HK-2 (cell line): ENCODE measurements at regions not wholly inside any gene's neighbourhood (a gene's known extent, or its start where the extent isn't known, plus 50 kb on each side); places are given as distances from the start of the nearest gene placed in this dataset.

Source experiments
- DNase-seq: peaks from one replicate; pipeline ENCODE4 v3.0.0-alpha.2; 2018; ENCODE audit not compliant: unreplicated experiment

GRCh38 chr3:81045976-81046375, 715.5 kb downstream of the GBE1 start:
- no peak for DNase-seq

DNA sequence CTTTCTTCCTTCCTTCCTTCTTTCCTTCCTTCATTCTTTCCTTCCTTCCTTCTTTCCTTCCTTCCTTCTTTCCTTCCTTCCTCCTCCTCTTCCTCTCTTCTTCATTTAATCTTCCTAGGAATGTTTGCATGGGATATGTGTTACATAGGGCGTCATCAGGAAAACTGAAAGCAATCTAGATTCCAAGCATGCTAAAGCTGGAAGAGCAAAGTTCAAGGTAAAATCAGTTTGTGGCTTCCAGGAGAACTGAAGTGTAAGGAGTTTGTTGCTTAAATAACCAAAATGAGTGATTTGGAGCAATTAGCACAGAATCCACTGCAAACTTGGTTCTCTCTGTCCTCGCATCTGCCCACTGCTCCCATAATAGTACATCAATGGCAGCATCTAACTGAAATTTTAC, 716.2 kb downstream of the GBE1 start:
- no peak for DNase-seq

DNA sequence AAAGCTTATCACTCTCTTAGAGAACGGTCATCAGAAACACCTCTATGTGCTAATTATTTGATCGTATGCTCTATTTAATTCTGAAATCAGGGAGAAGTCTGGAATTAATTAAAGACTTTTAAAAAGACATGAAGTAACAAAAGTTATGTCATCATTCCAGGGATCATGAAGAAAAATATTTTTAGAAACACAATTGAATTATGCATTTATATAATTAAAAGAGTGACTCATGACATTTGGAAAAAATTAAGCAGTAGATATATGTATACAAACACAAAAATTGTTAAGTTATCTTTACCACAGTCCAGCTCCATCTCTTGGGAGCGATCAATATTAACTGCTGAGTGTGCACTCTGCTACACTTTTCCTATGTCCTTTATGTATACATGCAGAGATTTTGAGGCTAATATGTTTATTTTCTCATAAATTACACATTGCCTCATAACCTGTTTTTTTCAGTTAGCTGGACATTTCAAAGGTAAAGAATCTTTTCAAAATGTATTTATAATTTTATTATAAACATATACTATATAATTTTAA, 717.7 kb downstream of the GBE1 start:
- DNase-seq = no peak

GRCh38 chr3:81043009-81043408, 718.4 kb downstream of the GBE1 start:
- DNase-seq = no peak

GRCh38 chr3:81041331-81041730, 720.1 kb downstream of the GBE1 start:
- no peak for DNase-seq

DNA sequence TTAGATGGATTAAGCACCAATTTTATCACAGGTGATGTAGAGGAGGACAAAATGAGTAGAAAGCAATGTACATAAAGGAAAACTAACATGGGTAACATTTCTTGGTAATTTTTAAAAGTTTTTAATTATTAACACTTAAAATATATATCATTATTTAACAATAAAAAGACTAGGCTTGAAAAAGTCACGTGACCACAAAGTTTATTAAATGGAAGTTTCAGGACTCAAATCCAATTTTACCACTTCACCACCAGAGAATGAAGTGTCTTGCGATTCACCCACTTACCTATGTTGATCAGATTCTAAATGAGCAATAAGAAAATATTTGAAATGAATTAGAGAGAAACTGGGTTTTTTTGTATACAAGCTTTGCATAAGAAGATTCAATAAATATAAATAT, 721.3 kb downstream of the GBE1 start:
- DNase-seq = no peak

DNA sequence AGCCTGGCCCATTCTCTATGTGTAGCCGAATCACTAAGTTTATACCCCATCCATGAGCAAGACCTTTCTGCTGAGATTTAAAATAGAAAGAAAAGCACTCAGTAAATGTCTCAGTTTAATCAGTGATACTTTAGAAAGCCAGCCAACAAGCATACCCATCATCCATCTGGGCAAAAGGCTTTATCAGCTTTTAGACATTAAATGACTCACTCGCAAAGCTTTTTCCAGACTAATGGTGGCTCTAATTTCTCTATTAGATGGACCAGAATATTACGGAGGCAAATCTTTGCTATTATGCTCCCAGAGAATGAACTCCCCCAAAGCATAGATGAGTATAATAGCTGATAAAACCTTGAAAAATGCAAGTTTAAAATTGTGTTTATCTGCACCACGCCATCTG, 727.8 kb downstream of the GBE1 start:
- no peak for DNase-seq

DNA sequence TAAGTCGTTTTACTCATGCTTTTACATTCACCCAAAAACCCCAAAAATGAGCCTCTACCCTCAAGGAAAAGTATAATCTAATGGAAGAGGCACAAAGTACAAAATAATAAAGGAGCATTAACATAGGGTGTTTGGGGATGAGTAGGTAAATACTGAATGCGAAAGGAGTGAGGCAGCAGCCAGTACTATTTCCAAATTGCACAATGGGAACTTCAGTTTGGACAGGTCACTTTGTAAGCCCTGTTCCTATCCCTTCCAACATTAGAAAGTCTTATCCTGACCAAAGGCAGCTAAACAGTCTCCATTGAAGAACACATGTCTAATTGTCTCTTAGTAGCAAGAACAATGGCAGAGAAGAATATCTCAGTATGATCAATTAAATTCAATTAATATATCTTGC, 728.3 kb downstream of the GBE1 start:
- DNase-seq = no peak

DNA sequence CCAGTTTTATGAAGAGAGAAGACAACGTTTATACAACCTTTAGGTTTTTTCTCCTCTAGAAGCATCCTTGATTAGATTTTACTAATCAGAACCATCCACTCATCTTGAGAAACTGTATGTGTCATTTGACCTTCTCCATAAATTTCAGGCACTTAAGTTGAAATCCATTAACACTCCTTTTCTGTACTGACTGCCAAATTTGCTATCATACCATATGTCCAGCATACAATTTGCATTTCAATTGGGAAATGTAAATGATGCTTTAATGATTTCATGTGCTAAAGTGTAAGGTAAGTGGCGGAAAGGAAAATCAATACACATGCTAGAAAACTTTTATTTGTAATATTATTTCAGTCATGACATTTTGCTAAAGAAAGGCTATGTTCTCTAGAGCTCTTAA, 731.6 kb downstream of the GBE1 start:
- no peak for DNase-seq

- no peak for DNase-seq
Measured at GRCh38 chr3:81027344-81027743, 734.1 kb downstream of the GBE1 start.

DNA sequence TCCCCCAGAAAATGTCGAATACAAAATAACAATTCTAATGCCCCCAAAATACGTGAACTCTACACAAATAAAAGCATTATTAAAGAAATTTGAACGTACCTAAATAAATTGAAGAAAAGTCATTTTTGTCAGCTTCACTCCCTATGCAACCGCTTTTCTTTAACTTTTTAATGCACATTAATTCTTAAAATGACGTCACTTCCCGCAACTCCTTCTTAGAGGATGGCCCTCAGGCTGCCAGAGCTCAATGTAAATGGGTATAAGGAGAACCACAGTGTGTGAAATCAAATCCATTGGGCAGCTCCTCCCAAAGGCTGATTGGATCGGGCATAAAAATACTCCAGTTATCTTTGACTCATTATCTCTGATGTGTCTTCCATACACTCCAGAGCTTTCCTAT, 736.9 kb downstream of the GBE1 start:
- no peak for DNase-seq

DNA sequence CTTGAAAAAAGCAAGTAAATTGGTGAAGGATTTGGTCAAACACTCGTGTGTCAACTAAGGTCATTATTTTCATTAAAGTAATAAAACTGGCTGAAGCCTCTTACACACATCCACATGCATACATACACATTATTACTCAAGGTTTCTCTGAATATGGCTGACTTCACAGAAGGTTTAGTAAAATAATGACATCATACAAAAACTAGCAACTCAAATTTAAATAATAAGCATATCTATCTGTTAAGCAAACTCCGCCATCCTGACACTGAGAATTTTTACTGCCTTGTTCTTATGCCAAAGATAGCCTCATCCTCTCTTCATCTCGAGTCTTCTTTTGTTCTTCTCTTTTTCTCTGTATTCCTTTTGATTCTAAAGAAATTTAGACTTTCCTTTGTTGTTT, 739.1 kb downstream of the GBE1 start:
- DNase-seq = no peak

DNA sequence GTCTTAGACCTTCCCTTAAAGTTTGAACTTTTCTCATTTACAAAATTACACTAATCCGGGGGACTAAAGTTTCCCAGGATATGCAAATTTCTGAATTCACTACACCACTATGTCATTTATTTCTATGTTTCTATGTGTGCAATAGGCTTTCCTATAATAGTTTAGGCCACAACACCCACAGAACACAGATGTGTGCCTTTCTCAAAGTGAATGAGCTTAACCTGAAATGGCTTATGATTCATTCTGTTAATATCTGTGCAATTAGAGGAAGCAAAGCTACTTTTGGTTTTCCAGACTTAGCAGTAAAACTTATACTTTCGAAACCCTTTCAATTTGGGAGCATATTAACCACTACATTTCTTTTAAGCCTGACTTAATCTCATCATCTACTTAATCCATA, 748.1 kb downstream of the GBE1 start:
- DNase-seq = no peak

- DNase-seq = no peak
Measured at GRCh38 chr3:81005992-81006391, 755.5 kb downstream of the GBE1 start.

DNA sequence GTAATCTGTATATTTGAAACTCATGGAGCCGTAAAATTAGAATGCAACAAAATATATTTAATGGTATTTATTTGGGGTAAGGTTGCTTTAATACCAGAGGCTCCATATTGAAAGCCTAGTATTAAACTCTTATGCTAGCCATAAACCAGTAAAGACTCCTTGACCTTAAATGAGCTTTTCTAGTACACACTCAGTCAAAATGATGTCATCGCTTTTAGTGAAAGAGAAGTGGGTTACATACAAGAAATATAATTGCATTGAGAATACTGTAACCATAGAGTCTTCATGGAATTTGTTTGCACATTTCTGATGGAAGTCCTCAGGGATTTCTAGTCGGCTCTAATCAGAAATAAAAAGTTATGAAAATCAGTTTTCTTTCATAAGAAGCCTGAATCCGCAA, 757.6 kb downstream of the GBE1 start:
- DNase-seq = no peak

DNA sequence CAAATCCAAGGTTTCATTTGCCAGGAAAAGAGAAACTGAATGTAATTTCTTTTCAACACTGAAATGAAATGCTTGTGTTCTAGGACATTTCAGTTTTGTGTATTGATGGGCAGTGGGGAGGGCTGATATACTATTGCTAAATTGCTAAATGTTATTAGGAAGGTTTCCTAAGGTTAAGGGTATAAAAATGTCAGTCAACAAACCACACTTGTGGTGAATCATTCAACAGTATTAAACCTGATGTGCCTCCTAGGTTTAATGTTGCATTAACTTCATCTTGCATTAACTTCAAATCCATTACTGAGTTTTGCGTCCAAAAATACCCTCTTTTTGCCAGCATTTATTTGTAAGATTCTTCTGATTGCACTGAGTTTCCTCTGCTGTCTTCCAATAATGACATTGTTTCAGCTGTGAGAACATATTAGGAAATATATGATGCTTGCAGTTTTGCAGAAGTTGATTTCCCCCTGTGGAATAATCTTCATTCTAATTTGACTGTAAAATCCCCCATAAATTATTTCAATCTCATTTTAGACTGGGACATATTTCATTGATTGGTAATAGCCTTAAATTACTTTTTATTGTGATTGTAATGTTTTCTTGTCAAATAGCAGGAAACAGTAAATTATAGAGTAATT, 758.3 kb downstream of the GBE1 start:
- no peak for DNase-seq

- no peak for DNase-seq
Measured at GRCh38 chr3:80999481-80999880, 762.0 kb downstream of the GBE1 start.

DNA sequence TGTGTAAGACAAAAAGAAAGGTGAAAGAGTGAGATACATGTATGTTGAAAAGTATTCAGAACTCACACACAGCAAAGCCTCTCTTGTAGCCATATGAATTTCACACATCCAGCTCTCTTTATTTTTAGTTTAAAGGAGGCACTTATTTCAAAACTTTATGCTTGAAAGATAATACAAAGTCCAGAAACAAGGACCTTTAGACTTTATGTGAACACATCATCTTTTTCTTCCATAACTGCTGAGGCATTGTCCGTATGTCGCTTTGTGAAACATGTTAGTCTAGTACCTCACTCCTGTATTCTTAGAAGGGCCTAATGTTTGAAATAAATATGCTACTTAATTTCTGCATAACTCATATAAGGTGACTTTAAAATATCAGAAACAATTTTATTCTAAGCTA, 763.4 kb downstream of the GBE1 start:
- DNase-seq = no peak

DNA sequence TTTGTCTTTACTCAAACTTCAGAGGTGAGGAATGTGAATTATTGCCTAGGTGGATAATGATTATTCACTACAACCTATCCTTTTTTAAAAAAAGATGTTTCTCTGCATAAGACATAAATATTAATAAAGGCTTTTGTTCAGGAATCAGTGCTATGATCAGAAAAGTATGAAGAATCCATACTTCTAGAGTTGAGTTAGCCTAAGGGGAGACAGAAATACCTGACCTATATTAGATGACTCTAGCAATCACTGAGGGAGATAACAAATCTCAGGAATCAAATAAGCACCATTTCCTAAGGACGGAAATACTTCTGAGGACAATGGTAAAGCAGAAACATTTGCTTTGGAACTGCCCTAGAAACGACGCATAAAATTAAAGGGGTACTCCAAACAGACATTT, 763.8 kb downstream of the GBE1 start:
- no peak for DNase-seq

GRCh38 chr3:80994767-80995166, 766.7 kb downstream of the GBE1 start:
- DNase-seq = no peak

GRCh38 chr3:80994085-80994665, 767.3 kb downstream of the GBE1 start:
- no peak for DNase-seq

DNA sequence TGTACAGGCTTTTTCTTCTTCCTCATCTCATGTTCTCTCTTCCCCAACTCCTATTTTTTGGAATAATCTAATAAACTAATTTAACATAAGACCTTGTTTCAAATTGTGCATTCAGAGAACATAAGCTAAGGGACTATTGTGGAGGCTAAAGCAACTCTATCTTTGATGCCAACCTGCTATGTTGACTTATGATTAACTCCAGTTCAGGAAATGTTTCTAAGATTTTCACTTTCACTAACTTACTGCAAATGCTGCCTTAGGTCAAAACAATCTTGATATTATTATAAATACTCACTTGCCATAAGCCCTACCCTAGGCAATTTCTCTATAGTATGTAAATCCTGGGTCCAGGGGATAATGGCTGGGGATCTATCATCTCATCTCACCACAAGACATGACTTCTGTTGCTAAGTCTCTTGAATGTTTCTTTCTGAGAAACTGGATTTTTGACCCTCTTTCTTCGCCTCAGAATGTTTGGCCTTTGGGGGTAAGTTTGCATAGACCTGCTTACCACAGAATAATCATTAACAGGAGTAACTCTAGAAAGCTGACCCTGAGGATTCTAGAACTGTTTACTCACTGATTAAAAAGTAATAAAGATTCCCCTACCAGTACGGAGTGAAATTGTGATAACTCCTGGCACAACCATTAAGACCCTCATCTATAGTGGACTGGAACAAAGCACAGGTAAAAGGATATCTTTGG, 768.1 kb downstream of the GBE1 start:
- no peak for DNase-seq

DNA sequence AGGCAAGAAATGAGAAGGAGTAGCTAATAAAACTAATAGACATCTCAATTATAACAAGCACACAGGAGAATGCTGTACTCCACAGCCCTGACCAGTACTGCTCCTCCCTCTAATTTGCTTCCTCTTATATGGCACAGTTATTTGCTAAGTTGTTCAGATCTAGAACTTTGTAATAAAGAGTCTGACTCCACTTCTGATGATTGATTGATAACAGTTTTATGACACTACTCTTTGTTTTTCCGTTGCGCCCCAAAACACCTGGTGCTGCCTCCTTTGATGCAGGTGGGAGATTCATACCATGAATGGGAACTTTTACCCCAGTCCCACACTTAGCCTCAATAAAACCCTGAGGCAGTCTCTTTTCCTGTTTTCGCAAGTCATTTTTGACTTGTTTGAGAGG, 777.7 kb downstream of the GBE1 start:
- no peak for DNase-seq
